ENCODE measurements at regions not wholly inside any gene's neighbourhood (a gene's known extent, or its start where the extent isn't known, plus 50 kb on each side); places are given as distances from the start of the nearest gene placed in this dataset.
"Not testable (repeated sequence)": the region's sequence is repeated elsewhere in the genome, so short reads cannot be mapped to it uniquely, and the experiment has no call there.

- DNase-seq (ENCODE audit: low read depth in 1 of 2, low spot score in 1 of 2), result no peak
- no peak overlapping the region for H3K4me3 ChIP-seq (replicated peaks; ENCODE audit: insufficient read depth, low read length)
- no peaks in the 10 kb centered on the region for H3K27me3 ChIP-seq (ENCODE audit: insufficient read depth, poor library complexity, severe bottlenecking)
- no peak overlapping the region for H3K27ac ChIP-seq (replicated peaks)
- TF ChIP-seq, protein P1, sequence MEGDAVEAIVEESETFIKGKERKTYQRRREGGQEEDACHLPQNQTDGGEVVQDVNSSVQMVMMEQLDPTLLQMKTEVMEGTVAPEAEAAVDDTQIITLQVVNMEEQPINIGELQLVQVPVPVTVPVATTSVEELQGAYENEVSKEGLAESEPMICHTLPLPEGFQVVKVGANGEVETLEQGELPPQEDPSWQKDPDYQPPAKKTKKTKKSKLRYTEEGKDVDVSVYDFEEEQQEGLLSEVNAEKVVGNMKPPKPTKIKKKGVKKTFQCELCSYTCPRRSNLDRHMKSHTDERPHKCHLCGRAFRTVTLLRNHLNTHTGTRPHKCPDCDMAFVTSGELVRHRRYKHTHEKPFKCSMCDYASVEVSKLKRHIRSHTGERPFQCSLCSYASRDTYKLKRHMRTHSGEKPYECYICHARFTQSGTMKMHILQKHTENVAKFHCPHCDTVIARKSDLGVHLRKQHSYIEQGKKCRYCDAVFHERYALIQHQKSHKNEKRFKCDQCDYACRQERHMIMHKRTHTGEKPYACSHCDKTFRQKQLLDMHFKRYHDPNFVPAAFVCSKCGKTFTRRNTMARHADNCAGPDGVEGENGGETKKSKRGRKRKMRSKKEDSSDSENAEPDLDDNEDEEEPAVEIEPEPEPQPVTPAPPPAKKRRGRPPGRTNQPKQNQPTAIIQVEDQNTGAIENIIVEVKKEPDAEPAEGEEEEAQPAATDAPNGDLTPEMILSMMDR (IDR thresholded peaks at IDR 0.05; ENCODE audit: insufficient read depth, low read length), result no peak
- TF ChIP-seq, protein P2, sequence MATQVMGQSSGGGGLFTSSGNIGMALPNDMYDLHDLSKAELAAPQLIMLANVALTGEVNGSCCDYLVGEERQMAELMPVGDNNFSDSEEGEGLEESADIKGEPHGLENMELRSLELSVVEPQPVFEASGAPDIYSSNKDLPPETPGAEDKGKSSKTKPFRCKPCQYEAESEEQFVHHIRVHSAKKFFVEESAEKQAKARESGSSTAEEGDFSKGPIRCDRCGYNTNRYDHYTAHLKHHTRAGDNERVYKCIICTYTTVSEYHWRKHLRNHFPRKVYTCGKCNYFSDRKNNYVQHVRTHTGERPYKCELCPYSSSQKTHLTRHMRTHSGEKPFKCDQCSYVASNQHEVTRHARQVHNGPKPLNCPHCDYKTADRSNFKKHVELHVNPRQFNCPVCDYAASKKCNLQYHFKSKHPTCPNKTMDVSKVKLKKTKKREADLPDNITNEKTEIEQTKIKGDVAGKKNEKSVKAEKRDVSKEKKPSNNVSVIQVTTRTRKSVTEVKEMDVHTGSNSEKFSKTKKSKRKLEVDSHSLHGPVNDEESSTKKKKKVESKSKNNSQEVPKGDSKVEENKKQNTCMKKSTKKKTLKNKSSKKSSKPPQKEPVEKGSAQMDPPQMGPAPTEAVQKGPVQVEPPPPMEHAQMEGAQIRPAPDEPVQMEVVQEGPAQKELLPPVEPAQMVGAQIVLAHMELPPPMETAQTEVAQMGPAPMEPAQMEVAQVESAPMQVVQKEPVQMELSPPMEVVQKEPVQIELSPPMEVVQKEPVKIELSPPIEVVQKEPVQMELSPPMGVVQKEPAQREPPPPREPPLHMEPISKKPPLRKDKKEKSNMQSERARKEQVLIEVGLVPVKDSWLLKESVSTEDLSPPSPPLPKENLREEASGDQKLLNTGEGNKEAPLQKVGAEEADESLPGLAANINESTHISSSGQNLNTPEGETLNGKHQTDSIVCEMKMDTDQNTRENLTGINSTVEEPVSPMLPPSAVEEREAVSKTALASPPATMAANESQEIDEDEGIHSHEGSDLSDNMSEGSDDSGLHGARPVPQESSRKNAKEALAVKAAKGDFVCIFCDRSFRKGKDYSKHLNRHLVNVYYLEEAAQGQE (IDR thresholded peaks at IDR 0.05; ENCODE audit: insufficient replicate concordance, low read depth), result no peak
- TF ChIP-seq GABPA (IDR thresholded peaks at IDR 0.05; ENCODE audit: low read depth), result no peak
- no peak for TF ChIP-seq SPI1 (IDR thresholded peaks at IDR 0.05; ENCODE audit: borderline replicate concordance, low read depth)
- no peak for TF ChIP-seq POLR2AphosphoS5 (IDR thresholded peaks at IDR 0.05; ENCODE audit: low read depth)
Measured at GRCh38 chr5:12093586-12093985, 189.3 kb upstream of the CTNND2 start.

- Histone ChIP-seq H3K4me3 (replicated peaks; ENCODE audit: insufficient read depth, low read length) (no peak overlapping the region), H3K27ac (replicated peaks) (no peak overlapping the region)
- DNase-seq (ENCODE audit: low read depth in 1 of 2, low spot score in 1 of 2), result no peak
Measured at GRCh38 chr5:12080761-12081160, 176.5 kb upstream of the CTNND2 start.

DNA sequence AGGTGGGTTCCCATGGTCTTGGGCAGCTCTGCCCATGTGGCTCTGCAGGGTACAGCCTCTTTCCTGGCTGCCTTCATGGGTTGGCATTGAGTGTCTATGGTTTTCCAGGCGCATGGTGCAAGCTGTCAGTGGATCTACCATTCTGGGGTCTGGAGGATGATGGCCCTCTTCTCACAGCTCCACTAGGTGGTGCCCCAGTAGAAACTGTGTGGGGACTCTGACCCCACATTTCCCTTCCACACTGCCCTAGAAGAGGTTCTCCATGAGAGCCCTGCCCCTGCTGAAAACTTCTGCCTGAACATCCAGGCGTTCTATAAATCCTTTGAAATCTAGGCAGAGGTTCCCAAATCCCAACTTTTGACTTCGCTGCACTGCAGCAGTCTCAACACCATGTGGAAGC, 174.0 kb upstream of the CTNND2 start:
- H3K4me3 ChIP-seq (replicated peaks; ENCODE audit: insufficient read depth, low read length); DNase-seq (ENCODE audit: low read depth in 1 of 2, low spot score in 1 of 2): not testable (repeated sequence)

More at GRCh38 chr5:12080761-12081160, 176.5 kb upstream of the CTNND2 start:
- TF ChIP-seq POLR2AphosphoS5 (IDR thresholded peaks at IDR 0.05; ENCODE audit: low read depth) (no peak), GABPA (IDR thresholded peaks at IDR 0.05; ENCODE audit: low read depth) (no peak), SPI1 (IDR thresholded peaks at IDR 0.05; ENCODE audit: borderline replicate concordance, low read depth) (no peak)
- TF ChIP-seq, protein P1 (IDR thresholded peaks at IDR 0.05; ENCODE audit: insufficient read depth, low read length), result no peak
- TF ChIP-seq, protein P2 (IDR thresholded peaks at IDR 0.05; ENCODE audit: insufficient replicate concordance, low read depth), result no peak
- H3K27me3 ChIP-seq (ENCODE audit: insufficient read depth, poor library complexity, severe bottlenecking), result no peaks in the 10 kb centered on the region

DNA sequence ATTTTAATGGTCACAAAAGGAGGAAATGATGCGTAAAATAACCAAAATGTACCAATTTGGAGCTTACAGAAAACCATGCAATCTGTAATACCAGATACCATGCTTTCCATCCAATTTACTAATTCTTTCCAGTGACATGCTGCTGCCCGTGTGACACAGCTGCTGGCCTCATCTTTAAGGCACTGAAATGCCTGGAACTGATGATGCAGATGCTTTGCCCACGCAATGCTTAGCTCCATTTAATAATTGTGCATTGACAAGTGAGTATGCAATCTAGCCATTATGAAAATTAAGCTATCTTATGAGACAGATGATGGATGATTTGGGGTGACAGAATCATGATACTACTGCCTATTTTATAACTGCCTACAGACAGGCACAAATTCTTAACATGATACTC, 169.2 kb upstream of the CTNND2 start:
- Histone ChIP-seq H3K4me3 (replicated peaks; ENCODE audit: insufficient read depth, low read length) (no peak overlapping the region), H3K27me3 (ENCODE audit: insufficient read depth, poor library complexity, severe bottlenecking) (no peaks in the 10 kb centered on the region), H3K27ac (replicated peaks) (no peak overlapping the region)
- DNase-seq (ENCODE audit: low read depth in 1 of 2, low spot score in 1 of 2), result no peak
- TF ChIP-seq, protein P1 (IDR thresholded peaks at IDR 0.05; ENCODE audit: insufficient read depth, low read length), result no peak
- TF ChIP-seq POLR2AphosphoS5 (IDR thresholded peaks at IDR 0.05; ENCODE audit: low read depth) (no peak), SPI1 (IDR thresholded peaks at IDR 0.05; ENCODE audit: borderline replicate concordance, low read depth) (no peak), GABPA (IDR thresholded peaks at IDR 0.05; ENCODE audit: low read depth) (no peak)
- TF ChIP-seq, protein P2 (IDR thresholded peaks at IDR 0.05; ENCODE audit: insufficient replicate concordance, low read depth), result no peak

More for the DNA sequence above, 174.0 kb upstream of the CTNND2 start:
- not testable (repeated sequence) for H3K27ac ChIP-seq (replicated peaks); H3K27me3 ChIP-seq (ENCODE audit: insufficient read depth, poor library complexity, severe bottlenecking)
